Activated naive CD4-positive, alpha-beta T cell treated with anti-CD3 and anti-CD28 coated beads, Interleukin-2, amount 50 U/mL, for 72 hours (primary cell): ENCODE measurements at regions not wholly inside any gene's neighbourhood (a gene's known extent, or its start where the extent isn't known, plus 50 kb on each side); places are given as distances from the start of the nearest gene placed in this dataset.
"Not testable (repeated sequence)": the region's sequence is repeated elsewhere in the genome, so short reads cannot be mapped to it uniquely, and the experiment has no call there.

Experiments used
- ATAC-seq, 2 donors: fragments of 150-1000 bp; cut with Tn5 transposase; 2 replicates each; pipeline ENCODE4 v1.10.0; 2021; ENCODE audit warnings: mild to moderate bottlenecking in 2 of 2, moderate library complexity in 2 of 2
- DNase-seq, 2 donors: peaks; one replicate each; pipeline ENCODE4 v3.0.0; 2021 to 2022; ENCODE audit warnings: low spot score in 2 of 2
- H3K27ac Mint-ChIP-seq, 2 donors: one replicate each; pipeline ENCODE4 v1.8.0; 2022; ENCODE audit warnings: mild to moderate bottlenecking in 2 of 2, mixed read lengths in 2 of 2
- H3K36me3 Mint-ChIP-seq, 2 donors: one replicate each; pipeline ENCODE4 v1.8.0; 2022; ENCODE audit warnings: mixed read lengths in 2 of 2
- H3K9me3 Mint-ChIP-seq, 2 donors: one replicate each; pipeline ENCODE4 v1.8.0; 2022; ENCODE audit warnings: mixed read lengths in 2 of 2

GRCh38 chrX:110454336-110454735 is 95.7 kb downstream of the RTL9 start:
- Mint-ChIP-seq H3K36me3 (no peaks in the 10 kb centered on the region), H3K9me3 (no peaks in the 10 kb centered on the region), H3K27ac (no peak overlapping the region)
- DNase-seq (no peak), ATAC-seq (no peak)

DNA sequence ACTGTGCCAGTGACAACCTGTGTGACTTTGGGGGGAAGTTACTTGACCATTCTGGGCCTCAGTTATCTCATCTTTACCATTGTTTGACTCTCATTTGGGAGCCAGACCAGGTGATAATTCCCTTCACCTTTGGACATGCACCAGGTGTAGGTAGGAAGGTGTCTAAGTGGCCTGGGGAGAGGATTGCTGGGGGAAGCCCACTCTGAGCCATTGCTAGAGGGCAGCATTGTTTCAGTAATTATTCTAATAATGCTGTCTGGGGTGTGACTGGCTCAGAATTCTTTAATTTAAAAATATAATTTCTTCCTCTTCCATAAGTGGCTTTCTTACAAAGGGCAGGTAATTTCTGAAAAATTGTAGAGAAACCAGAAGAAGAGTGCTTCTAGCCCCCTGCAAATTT is 104.3 kb downstream of the RTL9 start:
- DNase-seq (no peak), ATAC-seq (no peak)
- Mint-ChIP-seq H3K27ac (no peak overlapping the region), H3K36me3 (no peaks in the 10 kb centered on the region), H3K9me3 (no peaks in the 10 kb centered on the region)

GRCh38 chrX:110466790-110467189 is 108.1 kb downstream of the RTL9 start:
- Mint-ChIP-seq H3K27ac (no peak overlapping the region), H3K9me3 (no peaks in the 10 kb centered on the region), H3K36me3 (no peaks in the 10 kb centered on the region)
- no peak for DNase-seq
- no peak for ATAC-seq

GRCh38 chrX:110472265-110472664 is 113.6 kb downstream of the RTL9 start:
- ATAC-seq (no peak), DNase-seq (no peak)
- no peaks in the 10 kb centered on the region for H3K9me3 Mint-ChIP-seq
- H3K27ac Mint-ChIP-seq = no peak overlapping the region
- H3K36me3 Mint-ChIP-seq = no peaks in the 10 kb centered on the region

GRCh38 chrX:110477593-110478228 is 119.1 kb downstream of the RTL9 start:
- DNase-seq (no peak), ATAC-seq (no peak)
- Mint-ChIP-seq H3K27ac (no peak overlapping the region), H3K36me3 (no peaks in the 10 kb centered on the region), H3K9me3 (no peaks in the 10 kb centered on the region)

GRCh38 chrX:110491846-110492620 is 133.4 kb downstream of the RTL9 start:
- Mint-ChIP-seq H3K27ac (no peak overlapping the region), H3K9me3 (no peaks in the 10 kb centered on the region), H3K36me3 (no peaks in the 10 kb centered on the region)
- no peak for DNase-seq
- ATAC-seq = no peak

DNA sequence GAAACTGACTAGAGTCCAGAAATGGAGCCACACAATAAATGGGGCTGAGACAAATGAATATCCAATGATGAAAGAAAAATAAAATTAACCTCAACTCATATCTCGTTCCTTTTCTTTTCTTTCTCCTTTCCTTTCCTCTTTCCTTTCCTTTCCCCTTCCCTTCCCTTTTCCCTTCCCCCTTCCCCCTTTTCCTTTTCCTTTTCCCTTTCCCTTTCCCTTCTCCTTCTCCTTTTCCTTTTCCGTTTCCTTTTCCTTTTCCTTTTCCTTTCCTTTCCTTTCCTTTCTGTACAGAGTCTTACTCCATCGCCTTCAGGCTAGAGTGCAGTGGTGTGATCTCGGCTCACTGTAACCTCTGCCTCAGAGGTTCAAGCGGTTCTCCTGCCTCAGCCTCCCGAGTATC is 146.3 kb downstream of the RTL9 start:
- ATAC-seq = no peak
- H3K9me3 Mint-ChIP-seq = no peaks in the 10 kb centered on the region
- no peaks in the 10 kb centered on the region for H3K36me3 Mint-ChIP-seq
- no peak overlapping the region for H3K27ac Mint-ChIP-seq
- no peak for DNase-seq

- ATAC-seq = no peak
- no peaks in the 10 kb centered on the region for H3K36me3 Mint-ChIP-seq
- H3K9me3 Mint-ChIP-seq = no peaks in the 10 kb centered on the region
- no peak overlapping the region for H3K27ac Mint-ChIP-seq
- no peak for DNase-seq
Measured at GRCh38 chrX:110509755-110510532, 151.3 kb downstream of the RTL9 start.

DNA sequence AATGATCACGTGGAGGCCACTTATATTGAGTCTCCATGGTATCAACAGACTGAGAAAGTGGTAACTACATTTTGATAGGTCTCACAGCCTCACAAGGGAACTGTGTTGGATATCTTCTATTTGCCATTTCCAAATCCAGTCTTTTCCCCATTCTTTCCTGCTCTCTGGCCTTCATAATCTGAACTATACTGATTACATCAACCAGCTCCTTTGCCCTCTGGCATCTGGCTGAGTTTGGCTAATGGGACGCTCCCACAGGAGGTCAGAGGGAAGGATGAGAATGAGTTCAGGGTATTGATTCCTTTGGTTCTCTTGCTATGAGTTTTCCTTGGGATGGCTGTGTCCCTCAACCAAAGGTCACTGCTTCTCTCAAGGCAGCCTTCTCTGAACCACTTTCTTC is 152.6 kb downstream of the RTL9 start:
- Mint-ChIP-seq H3K36me3 (no peaks in the 10 kb centered on the region), H3K9me3 (no peaks in the 10 kb centered on the region), H3K27ac (no peak overlapping the region)
- ATAC-seq (no peak), DNase-seq (no peak)

- H3K36me3 Mint-ChIP-seq = no peaks in the 10 kb centered on the region
- no peaks in the 10 kb centered on the region for H3K9me3 Mint-ChIP-seq
- no peak overlapping the region for H3K27ac Mint-ChIP-seq
- DNase-seq (no peak), ATAC-seq (no peak)
Measured at GRCh38 chrX:110512341-110512740, 153.7 kb downstream of the RTL9 start.

GRCh38 chrX:110514509-110514908 is 155.9 kb downstream of the RTL9 start:
- H3K27ac Mint-ChIP-seq = no peak overlapping the region
- H3K9me3 Mint-ChIP-seq = no peaks in the 10 kb centered on the region
- DNase-seq (no peak), ATAC-seq (no peak)
- H3K36me3 Mint-ChIP-seq = no peaks in the 10 kb centered on the region

DNA sequence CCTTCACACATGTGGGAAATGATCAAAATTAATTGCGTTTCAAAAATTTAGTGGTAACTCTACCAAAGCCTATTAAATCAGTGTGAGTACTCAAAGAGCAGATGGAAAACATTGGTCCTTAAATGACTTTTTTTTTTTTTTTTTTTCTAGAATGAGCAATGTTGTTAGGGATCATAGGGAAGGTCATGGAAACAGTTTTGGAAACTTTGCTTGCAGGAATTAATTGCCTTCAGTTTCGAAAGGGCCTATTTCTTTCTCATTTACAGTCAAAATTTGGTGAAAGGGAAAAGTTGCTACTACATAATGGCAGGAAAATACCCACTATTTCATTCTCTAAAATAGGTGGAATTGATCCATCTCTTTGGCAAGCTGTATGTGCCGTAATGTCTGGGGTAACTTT is 160.9 kb downstream of the RTL9 start:
- Mint-ChIP-seq H3K36me3 (no peaks in the 10 kb centered on the region), H3K27ac (no peak overlapping the region), H3K9me3 (no peaks in the 10 kb centered on the region)
- DNase-seq (no peak), ATAC-seq (no peak)

- ATAC-seq (no peak), DNase-seq (no peak)
- H3K36me3 Mint-ChIP-seq = no peaks in the 10 kb centered on the region
- no peak overlapping the region for H3K27ac Mint-ChIP-seq
- no peaks in the 10 kb centered on the region for H3K9me3 Mint-ChIP-seq
Measured at GRCh38 chrX:110519906-110520452, 161.3 kb downstream of the RTL9 start.

- H3K36me3 Mint-ChIP-seq, H3K9me3 Mint-ChIP-seq, H3K27ac Mint-ChIP-seq, ATAC-seq, DNase-seq: not testable (repeated sequence)
Measured at GRCh38 chrX:110520652-110521051, 162.0 kb downstream of the RTL9 start.

DNA sequence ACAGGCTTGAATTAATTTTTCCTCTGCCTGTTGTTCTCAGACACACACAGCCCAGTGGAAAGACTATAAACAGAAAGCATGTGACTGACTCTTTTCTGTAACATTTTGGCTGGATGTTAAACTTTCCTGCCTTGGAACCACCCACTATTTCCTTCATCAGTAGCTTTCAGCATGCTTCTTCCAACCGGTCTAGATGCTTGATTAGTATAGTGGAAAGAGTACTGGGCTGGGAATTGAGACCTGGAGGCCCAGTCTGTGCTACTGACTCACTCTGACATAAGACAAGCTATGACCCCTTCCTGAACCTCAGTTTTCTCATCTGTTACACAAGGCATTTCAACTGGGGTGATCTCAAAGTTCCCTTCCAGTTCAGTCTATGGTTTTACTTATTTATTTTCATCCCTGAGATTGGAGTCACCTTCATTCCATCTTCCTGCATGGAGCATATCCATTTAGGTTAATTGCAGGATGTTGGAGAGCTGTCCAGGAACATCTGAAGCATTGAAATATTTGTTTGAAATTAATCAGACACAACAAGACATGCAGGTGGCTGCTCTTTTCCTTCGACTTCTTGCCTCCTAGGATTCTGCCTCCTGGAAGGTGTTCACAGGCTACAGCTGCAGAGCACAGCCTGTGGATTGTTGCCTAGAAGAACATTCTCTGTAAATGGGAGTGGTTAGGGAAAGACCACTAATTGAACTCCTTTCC is 173.4 kb downstream of the RTL9 start:
- Mint-ChIP-seq H3K27ac (no peak overlapping the region), H3K9me3 (no peaks in the 10 kb centered on the region), H3K36me3 (no peaks in the 10 kb centered on the region)
- ATAC-seq (no peak), DNase-seq (no peak)

DNA sequence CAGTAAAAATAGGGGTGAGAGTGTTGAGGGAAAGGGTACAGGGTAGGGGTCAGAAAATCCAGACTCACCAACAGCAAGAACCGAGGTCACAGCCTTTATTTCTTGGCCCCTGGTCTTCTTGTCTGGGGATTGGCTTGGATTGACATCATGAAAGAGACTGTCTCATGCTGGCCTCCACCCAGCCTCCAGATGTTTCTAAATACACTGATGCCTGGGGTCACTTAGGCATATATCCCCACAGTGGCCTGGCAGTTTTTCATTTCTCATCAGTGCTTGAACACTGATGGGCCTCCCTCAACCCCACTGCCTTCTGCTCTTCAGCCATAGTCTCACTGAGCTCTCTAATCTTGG is 173.9 kb downstream of the RTL9 start:
- H3K9me3 Mint-ChIP-seq = no peaks in the 10 kb centered on the region
- no peak overlapping the region for H3K27ac Mint-ChIP-seq
- no peak for ATAC-seq
- no peaks in the 10 kb centered on the region for H3K36me3 Mint-ChIP-seq
- no peak for DNase-seq

- Mint-ChIP-seq H3K9me3 (no peaks in the 10 kb centered on the region), H3K36me3 (no peaks in the 10 kb centered on the region), H3K27ac (no peak overlapping the region)
- DNase-seq (no peak), ATAC-seq (no peak)
Measured at GRCh38 chrX:110536816-110537215, 178.2 kb downstream of the RTL9 start.
